VCaP (cell line): ENCODE measurements at regions not wholly inside any gene's neighbourhood (a gene's known extent, or its start where the extent isn't known, plus 50 kb on each side); places are given as distances from the start of the nearest gene placed in this dataset.

ENCODE experiments used
- H3K27ac ChIP-seq: fragments of 450-650 bp; 2 replicates; pipeline ENCODE4 v1.5.1; 2017
- TF ChIP-seq, protein P1 (sequence below): fragments of 450-650 bp; conservative IDR thresholded peaks from 2 replicates; pipeline ENCODE4 v1.5.1; 2017; ENCODE audit warnings: mild to moderate bottlenecking, moderate library complexity

DNA sequence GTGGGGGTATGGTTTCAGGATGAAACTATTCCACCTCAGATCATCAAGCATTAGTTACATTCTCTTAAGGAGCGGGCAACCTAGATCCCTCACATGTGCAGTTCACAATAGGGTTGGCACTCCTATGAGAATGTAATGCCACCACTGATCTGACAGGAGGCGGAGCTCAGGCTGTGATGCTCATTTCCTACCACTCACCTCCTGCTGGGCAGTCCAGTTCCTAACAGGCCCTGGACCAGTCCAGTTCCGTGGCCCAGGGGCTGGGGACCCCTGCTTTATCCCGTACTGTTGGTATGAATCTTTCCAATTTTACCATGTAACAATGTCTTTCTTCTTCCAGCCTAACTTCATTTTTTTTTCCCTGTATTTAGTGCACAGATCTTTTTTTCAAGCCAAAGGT is 94.9 kb downstream of the OGFRL1 start:
- H3K27ac ChIP-seq: no peak overlapping the region
- TF ChIP-seq, protein P1, sequence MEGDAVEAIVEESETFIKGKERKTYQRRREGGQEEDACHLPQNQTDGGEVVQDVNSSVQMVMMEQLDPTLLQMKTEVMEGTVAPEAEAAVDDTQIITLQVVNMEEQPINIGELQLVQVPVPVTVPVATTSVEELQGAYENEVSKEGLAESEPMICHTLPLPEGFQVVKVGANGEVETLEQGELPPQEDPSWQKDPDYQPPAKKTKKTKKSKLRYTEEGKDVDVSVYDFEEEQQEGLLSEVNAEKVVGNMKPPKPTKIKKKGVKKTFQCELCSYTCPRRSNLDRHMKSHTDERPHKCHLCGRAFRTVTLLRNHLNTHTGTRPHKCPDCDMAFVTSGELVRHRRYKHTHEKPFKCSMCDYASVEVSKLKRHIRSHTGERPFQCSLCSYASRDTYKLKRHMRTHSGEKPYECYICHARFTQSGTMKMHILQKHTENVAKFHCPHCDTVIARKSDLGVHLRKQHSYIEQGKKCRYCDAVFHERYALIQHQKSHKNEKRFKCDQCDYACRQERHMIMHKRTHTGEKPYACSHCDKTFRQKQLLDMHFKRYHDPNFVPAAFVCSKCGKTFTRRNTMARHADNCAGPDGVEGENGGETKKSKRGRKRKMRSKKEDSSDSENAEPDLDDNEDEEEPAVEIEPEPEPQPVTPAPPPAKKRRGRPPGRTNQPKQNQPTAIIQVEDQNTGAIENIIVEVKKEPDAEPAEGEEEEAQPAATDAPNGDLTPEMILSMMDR: no peak

DNA sequence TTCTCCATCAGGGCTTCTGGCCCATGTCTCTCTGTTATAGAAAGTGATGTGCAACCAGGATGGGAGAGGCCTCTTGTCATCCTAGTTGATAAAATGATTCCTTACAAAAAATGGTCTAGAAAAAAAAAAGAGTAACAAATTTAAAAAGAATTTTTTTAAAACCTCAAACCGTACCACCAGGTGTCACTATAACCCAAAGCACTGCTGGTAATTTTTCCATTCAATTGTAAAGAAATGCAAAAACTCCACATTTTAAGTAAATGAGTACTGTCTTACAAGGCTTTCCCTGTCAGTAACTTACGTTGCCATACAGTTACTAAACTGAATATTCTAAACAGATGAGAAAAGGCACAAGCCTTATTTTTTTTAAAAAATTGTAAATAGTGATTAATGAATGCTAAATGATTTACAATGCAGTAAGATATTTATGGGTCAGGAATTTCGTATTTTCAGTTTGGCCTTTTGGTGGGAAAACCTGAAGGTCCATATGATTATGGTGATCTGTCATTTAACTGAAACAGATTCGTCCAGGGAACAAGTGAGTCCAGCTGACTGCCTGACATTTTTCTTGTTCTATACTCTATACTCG is 95.4 kb downstream of the OGFRL1 start:
- H3K27ac ChIP-seq: no peak overlapping the region
- TF ChIP-seq, protein P1: peak; percentile 84

DNA sequence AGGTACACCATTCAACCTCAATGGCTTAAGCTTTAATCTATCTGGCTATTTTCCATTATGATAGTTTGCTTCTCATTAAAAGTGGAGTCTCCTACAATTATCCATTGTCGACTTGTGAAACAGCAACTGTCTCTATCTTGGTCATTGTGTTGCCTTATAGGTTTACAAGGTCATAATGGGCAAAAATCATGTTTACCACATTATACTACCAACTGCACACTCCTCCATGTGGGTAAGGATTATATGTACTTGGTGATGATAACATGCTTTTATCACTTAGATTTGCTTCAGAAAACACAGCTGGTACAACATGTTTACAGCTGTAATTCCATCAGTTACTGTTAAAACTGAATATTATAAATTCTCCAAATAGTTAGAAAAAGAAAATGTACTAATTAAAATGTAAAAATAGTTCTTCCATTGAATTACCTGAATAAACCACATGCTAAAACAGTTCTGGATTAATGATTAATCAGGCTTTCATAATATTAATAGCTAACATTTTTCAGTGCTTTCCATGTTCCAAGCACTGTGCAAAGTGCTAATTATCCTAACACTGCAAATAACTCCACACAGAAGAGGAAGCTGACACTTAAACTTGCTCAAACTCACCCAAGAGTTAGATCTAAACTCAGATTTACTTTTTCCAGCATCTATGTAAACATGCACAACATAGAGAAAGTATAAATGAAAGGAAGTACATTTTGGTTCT is 96.7 kb downstream of the OGFRL1 start:
- TF ChIP-seq, protein P1: no peak
- no peak overlapping the region for H3K27ac ChIP-seq

DNA sequence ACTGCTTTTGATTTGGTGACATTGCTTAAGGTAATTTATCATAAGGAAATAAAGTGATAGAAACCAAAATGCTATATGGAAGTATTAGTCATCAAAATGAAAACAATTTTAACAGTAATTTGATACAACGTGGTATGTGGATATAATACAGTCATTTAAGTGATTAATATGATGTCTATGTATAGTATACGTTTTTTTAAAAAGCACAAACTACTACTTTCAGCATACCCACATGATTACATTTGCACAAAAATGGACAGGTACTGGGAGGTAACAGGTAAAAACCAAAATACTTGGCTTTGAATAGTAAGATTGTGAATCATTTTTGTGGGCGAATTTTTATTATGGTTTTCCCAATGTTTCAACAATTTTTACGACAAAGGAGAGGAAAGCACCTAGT is 97.6 kb downstream of the OGFRL1 start:
- TF ChIP-seq, protein P1: no peak
- no peak overlapping the region for H3K27ac ChIP-seq

DNA sequence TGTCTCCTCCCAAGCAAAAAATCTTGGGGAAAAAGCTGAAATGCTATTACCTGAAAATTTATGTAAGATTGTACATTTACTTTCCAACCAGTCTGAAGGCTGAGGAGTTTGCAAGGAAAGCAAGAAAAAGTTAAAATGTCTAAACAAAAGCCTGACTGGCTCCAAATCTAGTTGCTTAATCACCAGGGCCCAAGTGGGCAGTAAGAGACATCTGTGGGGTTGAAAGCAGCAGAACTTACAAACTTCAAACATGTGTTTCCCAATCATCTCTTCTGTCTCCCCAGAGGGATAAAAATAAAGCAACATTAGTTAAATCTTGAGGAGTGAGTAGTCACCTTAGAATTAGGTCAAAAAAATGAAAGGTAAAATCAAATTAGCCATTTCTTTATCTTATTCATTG is 98.6 kb downstream of the OGFRL1 start:
- no peak overlapping the region for H3K27ac ChIP-seq
- TF ChIP-seq, protein P1: no peak

DNA sequence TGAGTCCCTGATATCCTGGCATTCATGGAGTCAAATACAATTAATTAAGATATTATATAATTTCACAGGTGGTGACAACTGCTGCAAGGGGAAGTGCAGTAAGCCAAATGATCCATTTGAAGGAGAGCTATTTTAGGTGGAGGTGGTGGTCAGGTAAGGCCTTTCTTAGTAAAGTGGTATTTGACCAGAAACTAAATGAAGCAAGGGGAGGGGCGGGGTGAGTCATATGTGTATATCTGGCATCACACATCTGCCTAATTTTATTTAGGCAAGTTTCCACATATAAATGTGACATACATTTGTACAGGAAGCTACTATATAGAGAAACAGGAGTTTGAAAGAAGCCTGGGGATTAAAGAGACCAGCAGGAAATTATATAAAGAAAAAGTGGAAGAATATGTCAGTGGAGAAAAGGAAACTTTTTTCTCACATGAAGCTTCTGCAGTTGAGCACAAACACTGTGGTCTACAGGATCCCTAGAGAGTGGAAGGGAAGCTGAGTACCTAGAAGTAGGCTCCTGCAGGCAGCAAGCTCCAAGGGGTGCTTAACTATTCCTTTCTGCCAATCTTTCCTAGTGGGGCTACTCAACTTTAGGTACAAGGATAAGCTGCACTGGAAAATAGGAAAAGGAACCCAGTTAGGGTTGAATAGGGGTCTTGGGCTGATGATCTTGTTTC is 99.6 kb downstream of the OGFRL1 start:
- H3K27ac ChIP-seq: no peak overlapping the region
- TF ChIP-seq, protein P1: no peak

DNA sequence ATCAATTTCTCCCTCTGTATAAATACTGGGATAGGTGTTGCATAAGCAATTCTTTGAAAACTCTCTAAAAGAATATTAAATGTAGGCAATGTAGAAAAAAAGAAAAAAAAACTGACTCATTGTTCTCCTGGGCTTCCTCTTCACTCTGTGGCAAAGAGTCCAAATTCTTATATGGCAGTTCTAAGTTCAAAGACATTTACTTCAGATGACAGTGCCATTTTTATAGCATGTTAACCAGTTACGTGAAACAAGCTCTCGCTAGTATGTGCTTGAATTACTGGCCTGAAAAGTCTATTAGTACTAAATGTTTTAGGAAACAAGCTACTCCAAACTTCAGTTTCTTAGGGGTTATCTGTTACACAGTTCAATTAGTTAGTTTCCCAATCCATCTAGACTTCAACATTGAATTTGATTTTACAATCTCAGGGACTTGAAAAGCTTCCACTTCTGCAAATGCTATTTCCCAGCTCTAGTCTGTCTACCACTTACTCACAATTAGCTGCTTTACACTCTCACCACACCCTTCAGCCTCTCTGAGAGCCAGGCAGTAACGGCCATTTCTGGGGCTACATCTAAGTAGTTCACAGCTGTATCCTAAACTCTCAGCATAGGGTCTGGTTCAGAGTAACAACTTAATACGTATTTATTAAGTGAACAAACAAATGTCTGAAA is 100.4 kb downstream of the OGFRL1 start:
- H3K27ac ChIP-seq: no peak overlapping the region
- TF ChIP-seq, protein P1: no peak
